Stomach (tissue), 8 donors: ENCODE measurements at regions not wholly inside any gene's neighbourhood (a gene's known extent, or its start where the extent isn't known, plus 50 kb on each side); places are given as distances from the start of the nearest gene placed in this dataset.

Source experiments
- DNase-seq, 2 donors: peaks; one replicate each; pipeline versions ENCODE4 v3.0.0 to v3.0.0-alpha.2; 2013 to 2019
- H3K27ac ChIP-seq, 5 donors: fragments of 200-600 bp in 4 of 5; sonication (generic) in 4 of 5; one replicate each; pipeline ENCODE4 v1.5.1; 2013 to 2019; ENCODE audit warnings: mild to moderate bottlenecking in 1 of 5, moderate library complexity in 1 of 5
- H3K27me3 ChIP-seq, 3 donors: fragments of 200-600 bp; sonication (generic); one replicate each; pipeline ENCODE4 v1.5.1; 2017 to 2019; ENCODE audit warnings: mixed run types in 1 of 3
- H3K36me3 ChIP-seq, 4 donors: fragments of 200-600 bp; sonication (generic); 1 replicate in 3 of 4; 2 replicates in 1 of 4; pipeline ENCODE4 v1.5.1; 2016 to 2019
- H3K4me1 ChIP-seq, 4 donors: fragments of 200-600 bp; sonication (generic); one replicate each; pipeline ENCODE4 v1.5.1; 2016 to 2019
- H3K4me3 ChIP-seq, 4 donors: fragments of 200-600 bp; sonication (generic) in 3 of 4; one replicate each; pipeline ENCODE4 v1.5.1; 2016 to 2019; ENCODE audit warnings: mild to moderate bottlenecking in 1 of 4
- H3K9me3 ChIP-seq, 4 donors: fragments of 200-600 bp; sonication (generic); one replicate each; pipeline ENCODE4 v1.5.1; 2016 to 2019
- EP300 ChIP-seq: sonication (generic); formaldehyde crosslinking; IDR thresholded peaks from one replicate; pipeline ENCODE4 v1.6.1; 2017; ENCODE audit warnings: antibody characterized with exemption
- POLR2A ChIP-seq, 4 donors: fragments of 450-650 bp; IDR thresholded peaks; one replicate each; pipeline ENCODE4 v1.6.1; 2016; ENCODE audit warnings: antibody characterized with exemption in 4 of 4, control low read depth in 2 of 4, mild to moderate bottlenecking in 1 of 4, moderate library complexity in 1 of 4
- POLR2AphosphoS5 ChIP-seq, 3 donors: sonication (generic); formaldehyde crosslinking; IDR thresholded peaks; one replicate each; pipeline ENCODE4 v1.6.1; 2016; ENCODE audit warnings: antibody characterized with exemption in 3 of 3
- WGBS, 5 donors: extraction: QIAGEN DNeasy Blood & Tissue Kit in 3 of 5; methylation state at CpG; one replicate each; pipeline versions ENCODE4 v1.1.5 to v1.1.7; 2013 to 2018; 5-methylcytosine and 5-hydroxymethylcytosine counted together
- intact Hi-C: fragments of 100-400 bp; cut with DNase I; formaldehyde crosslinking; loops from one replicate; pipeline ENCODE4 v1.15.1; 2023; ENCODE audit warnings: low total_unique reads
- TF ChIP-seq, protein P1 (sequence below), 7 experiments: fragments of 450-650 bp in 4 of 7; fragments of 200-600 bp in 3 of 7; sonication (generic) in 3 of 7; IDR thresholded peaks; one replicate each; pipeline ENCODE4 v1.5.1; 2016 to 2019; ENCODE audit warnings: antibody characterized with exemption in 7 of 7, control low read depth in 2 of 7, mild to moderate bottlenecking in 1 of 7
- donor health status: healthy with polysubstance abuse.
- donor health status: Bipolar disorder and iron deficiency.
- donor health status: healthy.

DNA sequence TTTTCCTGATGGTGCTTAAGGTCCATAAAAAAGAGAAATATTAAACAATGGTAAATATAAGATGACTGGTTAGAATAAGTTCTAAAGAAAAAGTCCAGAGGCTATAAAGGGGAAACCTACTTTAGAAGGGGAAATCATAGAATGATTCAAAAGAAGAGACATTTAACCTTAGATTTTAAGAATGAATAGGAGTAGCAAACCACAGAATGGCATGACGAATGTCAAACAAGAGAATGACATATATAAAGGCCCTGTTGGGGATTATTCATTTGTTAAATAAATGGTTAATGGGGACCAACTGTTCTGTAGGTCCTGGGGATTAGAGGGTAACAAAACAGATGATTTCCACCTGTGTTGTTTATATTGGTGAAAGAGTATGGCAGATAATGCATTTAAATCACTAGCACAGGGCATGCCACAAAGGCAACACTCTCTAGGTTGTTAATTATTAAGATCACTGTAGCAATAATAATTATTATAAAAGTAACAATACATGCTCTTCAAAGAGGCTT lies 495.2 kb upstream of the GRIA1 start:
- TF ChIP-seq POLR2A (IDR thresholded peaks at IDR 0.05) (no peak), EP300 (no peak), POLR2AphosphoS5 (IDR thresholded peaks at IDR 0.05) (no peak)
- TF ChIP-seq, protein P1, sequence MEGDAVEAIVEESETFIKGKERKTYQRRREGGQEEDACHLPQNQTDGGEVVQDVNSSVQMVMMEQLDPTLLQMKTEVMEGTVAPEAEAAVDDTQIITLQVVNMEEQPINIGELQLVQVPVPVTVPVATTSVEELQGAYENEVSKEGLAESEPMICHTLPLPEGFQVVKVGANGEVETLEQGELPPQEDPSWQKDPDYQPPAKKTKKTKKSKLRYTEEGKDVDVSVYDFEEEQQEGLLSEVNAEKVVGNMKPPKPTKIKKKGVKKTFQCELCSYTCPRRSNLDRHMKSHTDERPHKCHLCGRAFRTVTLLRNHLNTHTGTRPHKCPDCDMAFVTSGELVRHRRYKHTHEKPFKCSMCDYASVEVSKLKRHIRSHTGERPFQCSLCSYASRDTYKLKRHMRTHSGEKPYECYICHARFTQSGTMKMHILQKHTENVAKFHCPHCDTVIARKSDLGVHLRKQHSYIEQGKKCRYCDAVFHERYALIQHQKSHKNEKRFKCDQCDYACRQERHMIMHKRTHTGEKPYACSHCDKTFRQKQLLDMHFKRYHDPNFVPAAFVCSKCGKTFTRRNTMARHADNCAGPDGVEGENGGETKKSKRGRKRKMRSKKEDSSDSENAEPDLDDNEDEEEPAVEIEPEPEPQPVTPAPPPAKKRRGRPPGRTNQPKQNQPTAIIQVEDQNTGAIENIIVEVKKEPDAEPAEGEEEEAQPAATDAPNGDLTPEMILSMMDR (IDR thresholded peaks at IDR 0.05): no peak
- H3K9me3 ChIP-seq: no peaks in the 10 kb centered on the region
- H3K4me1 ChIP-seq: peaks cover 0 to 4% (median 2%) of the 10 kb centered on the region in 4 donors
- intact Hi-C loops: no loop called here
- no peaks in the 10 kb centered on the region for H3K27me3 ChIP-seq
- H3K36me3 ChIP-seq: no peaks in the 10 kb centered on the region
- no peak for DNase-seq
- H3K4me3 ChIP-seq: no peak overlapping the region
- WGBS, 5 donors: 65 to 77% (median 71%) methylated on average over 1 of the region's 1 CpG
- H3K27ac ChIP-seq: no peak overlapping the region

DNA sequence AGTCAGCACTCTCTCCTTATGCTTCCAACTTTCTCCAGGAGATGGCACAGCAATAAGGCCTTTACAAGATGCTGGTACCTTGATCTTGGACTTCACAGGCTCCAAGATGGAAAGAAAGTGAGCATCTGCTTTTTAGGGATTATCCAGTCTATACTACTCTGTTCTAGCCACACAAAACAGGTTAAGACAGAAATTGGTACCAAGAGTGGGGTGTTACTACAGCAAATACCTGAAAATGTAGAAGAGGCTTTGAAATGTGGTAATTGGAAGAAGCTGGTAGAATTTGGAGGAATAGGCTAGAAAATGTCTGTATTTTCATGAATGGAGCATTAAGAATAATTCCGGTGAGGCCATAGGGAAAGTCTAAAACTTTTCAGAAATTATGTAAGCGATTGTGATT lies 484.8 kb upstream of the GRIA1 start:
- 85 to 93% (median 89%) methylated on average over 2 of the region's 2 CpGs for WGBS, 5 donors
- no peaks in the 10 kb centered on the region for H3K36me3 ChIP-seq
- no peaks in the 10 kb centered on the region for H3K27me3 ChIP-seq
- H3K4me1 ChIP-seq: no peaks in the 10 kb centered on the region
- H3K9me3 ChIP-seq: peaks cover 0 to 20% (median 14%) of the 10 kb centered on the region in 4 donors
- no peak for DNase-seq
- TF ChIP-seq EP300 (no peak), POLR2AphosphoS5 (IDR thresholded peaks at IDR 0.05) (no peak), POLR2A (IDR thresholded peaks at IDR 0.05) (no peak)
- TF ChIP-seq, protein P1 (IDR thresholded peaks at IDR 0.05): no peak
- H3K27ac ChIP-seq: no peak overlapping the region
- no peak overlapping the region for H3K4me3 ChIP-seq
- intact Hi-C loops: no loop called here

DNA sequence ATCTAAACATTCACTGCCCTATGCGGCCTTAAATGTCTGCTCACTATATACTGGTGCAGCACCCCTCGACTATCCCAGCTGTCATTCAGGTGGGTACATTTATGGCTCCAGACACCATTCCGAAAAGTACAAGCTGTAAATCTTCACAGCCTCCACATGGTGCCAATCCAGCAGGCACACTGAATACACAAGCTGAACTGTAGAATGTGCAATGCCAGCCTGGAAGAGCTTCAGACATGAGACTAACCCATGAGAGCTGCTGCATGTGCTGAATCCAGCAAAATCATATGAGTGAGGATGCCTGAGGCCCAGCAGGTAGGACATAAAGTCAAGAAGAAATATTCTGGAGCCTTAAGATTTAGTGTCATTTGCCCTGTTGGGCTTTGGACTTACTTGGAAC lies 483.8 kb upstream of the GRIA1 start:
- WGBS, 5 donors: 83 to 93% (median 91%) methylated on average over 3 of the region's 3 CpGs

DNA sequence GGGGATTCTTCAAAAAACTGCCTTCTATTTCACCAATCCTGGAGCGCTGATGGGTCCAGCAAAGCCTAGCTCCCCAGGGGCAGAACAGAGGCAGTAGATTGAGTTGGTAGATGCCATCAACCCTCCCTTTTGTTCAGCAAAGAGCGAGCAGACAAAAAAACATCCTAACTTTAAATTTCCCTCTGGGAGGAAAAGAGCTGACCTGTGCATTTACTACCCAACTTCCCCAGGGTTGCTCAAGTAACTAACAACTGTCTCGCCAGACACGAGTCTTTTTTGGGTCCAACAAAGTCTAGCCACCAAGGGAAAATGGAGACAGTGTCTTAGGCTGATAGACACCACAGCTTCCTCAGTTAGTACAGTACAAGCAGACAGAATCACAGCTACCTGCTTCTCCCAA lies 476.3 kb upstream of the GRIA1 start:
- Histone ChIP-seq H3K27me3 (no peaks in the 10 kb centered on the region), H3K4me1 (no peaks in the 10 kb centered on the region), H3K9me3 (peaks cover 5 to 18% (median 13%) of the 10 kb centered on the region in 4 donors), H3K27ac (no peak overlapping the region), H3K36me3 (no peaks in the 10 kb centered on the region), H3K4me3 (no peak overlapping the region)
- intact Hi-C loops: no loop called here
- WGBS, 5 donors: 83 to 95% (median 91%) methylated on average over 4 of the region's 4 CpGs
- TF ChIP-seq, protein P1 (IDR thresholded peaks at IDR 0.05): no peak
- TF ChIP-seq EP300: no peak
- DNase-seq: no peak

More for the DNA sequence above, 483.8 kb upstream of the GRIA1 start:
- H3K27ac ChIP-seq: no peak overlapping the region
- intact Hi-C loops: no loop called here
- no peaks in the 10 kb centered on the region for H3K36me3 ChIP-seq
- no peaks in the 10 kb centered on the region for H3K27me3 ChIP-seq
- TF ChIP-seq POLR2A (IDR thresholded peaks at IDR 0.05) (no peak), POLR2AphosphoS5 (IDR thresholded peaks at IDR 0.05) (no peak)
- H3K9me3 ChIP-seq: peaks cover 0 to 20% (median 14%) of the 10 kb centered on the region in 4 donors
- DNase-seq: no peak
- no peaks in the 10 kb centered on the region for H3K4me1 ChIP-seq
- no peak overlapping the region for H3K4me3 ChIP-seq

DNA sequence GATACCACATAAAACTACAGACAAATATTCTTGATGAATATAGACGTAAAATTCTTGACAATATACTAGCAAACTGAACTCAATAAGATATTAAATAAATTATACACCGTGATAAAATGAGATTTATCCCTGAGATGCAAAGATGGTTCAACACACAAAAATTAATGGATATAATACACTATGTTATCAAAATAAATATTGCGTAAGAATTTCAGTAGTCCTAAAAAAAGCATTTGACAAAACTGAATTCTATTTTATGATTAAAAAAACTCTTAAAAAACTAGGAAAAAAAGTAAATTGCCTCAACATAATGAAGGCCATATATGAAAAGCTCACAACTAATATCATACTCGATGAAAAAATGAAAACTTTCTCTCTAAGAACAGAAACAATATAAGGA lies 472.3 kb upstream of the GRIA1 start:
- H3K4me3 ChIP-seq: no peak overlapping the region
- H3K9me3 ChIP-seq: peaks cover 5 to 49% (median 28%) of the 10 kb centered on the region in 4 donors
- intact Hi-C loops: no loop called here
- DNase-seq: no peak
- H3K4me1 ChIP-seq: no peaks in the 10 kb centered on the region
- 85 to 93% (median 91%) methylated on average over 4 of the region's 4 CpGs for WGBS, 5 donors
- no peak overlapping the region for H3K27ac ChIP-seq
- H3K36me3 ChIP-seq: no peaks in the 10 kb centered on the region
- TF ChIP-seq POLR2AphosphoS5 (IDR thresholded peaks at IDR 0.05) (no peak), EP300 (no peak), POLR2A (IDR thresholded peaks at IDR 0.05) (no peak)
- TF ChIP-seq, protein P1 (IDR thresholded peaks at IDR 0.05): no peak
- H3K27me3 ChIP-seq: no peaks in the 10 kb centered on the region
